HCT116 (cell line): ENCODE measurements at regions not wholly inside any gene's neighbourhood (a gene's known extent, or its start where the extent isn't known, plus 50 kb on each side); places are given as distances from the start of the nearest gene placed in this dataset.

Source experiments
- ATAC-seq: fragments of 200-7000 bp; cut with Tn5 transposase; 2 replicates; pipeline ENCODE4 v1.9.1; 2020; ENCODE audit warnings: mild to moderate bottlenecking, moderate library complexity
- BruUV-seq: library from RNA; stranded (reverse); fragments of 400-500 nt; replicated peaks from 2 replicates; lab custom pipeline; 2021; lab: Mats Ljungman, UMichigan
- CTCF ChIA-PET: fragments of 300-600 bp; sonication (Branson Sonifier 250); formaldehyde crosslinking; loops from one replicate; lab custom pipeline; 2021; ENCODE audit warnings: antibody characterized with exemption; lab: Charles Lee
- POLR2A ChIA-PET: fragments of 300-600, 350-600 bp; sonication (Branson Sonifier 250); formaldehyde crosslinking; loops from one replicate; lab custom pipeline; 2021; ENCODE audit warnings: antibody characterized with exemption; lab: Charles Lee
- RAD21 ChIA-PET, 2 experiments: fragments of 300-600 bp; sonication (Branson Sonifier 250); formaldehyde crosslinking; loops; one replicate each; lab custom pipeline; 2023; ENCODE audit warnings: low total read pairs in 2 of 2; ENCODE audit not compliant: uncharacterized antibody in 2 of 2, unreplicated experiment in 2 of 2, low non-redundant PET in 1 of 2; lab: Charles Lee
- DNase-seq: peaks from one replicate; pipeline ENCODE4 v3.0.0-alpha.2; 2010; ENCODE audit warnings: low read depth, low spot score
- H2AFZ ChIP-seq: fragments of 200-600 bp; shearing (Covaris generic), sonication (generic); 2 replicates; pipeline ENCODE4 v1.6.1; 2017; ENCODE audit warnings: low read depth, mixed run types, mixed read lengths, antibody characterized with exemption, low read length; ENCODE audit not compliant: poor library complexity, severe bottlenecking
- H3K27ac ChIP-seq: 2 replicates; pipeline ENCODE4 v1.5.1; 2012; ENCODE audit warnings: low read depth, low read length
- H3K27me3 ChIP-seq: fragments of 200-600 bp; sonication (generic); 2 replicates; pipeline ENCODE4 v1.6.1; 2016; ENCODE audit warnings: mixed run types, low read length, mixed read lengths; ENCODE audit not compliant: insufficient read depth
- H3K36me3 ChIP-seq, 2 experiments: fragments of 200-500 bp in 1 of 2; fragments of 200-600 bp in 1 of 2; sonication (Bioruptor generic) in 1 of 2; sonication (generic) in 1 of 2; 2 replicates each; pipeline versions ENCODE4 v1.5.1 to v1.6.1; 2014 to 2016; ENCODE audit warnings: low read length in 2 of 2, inconsistent platforms in 1 of 2, mixed read lengths in 1 of 2, mixed run types in 1 of 2; ENCODE audit not compliant: insufficient read depth in 2 of 2, control insufficient read depth in 1 of 2
- H3K4me1 ChIP-seq, 2 experiments: fragments of 200-600 bp in 1 of 2; sonication (generic) in 1 of 2; 2 replicates each; pipeline versions ENCODE4 v1.5.1 to v1.6.1; 2012 to 2017; ENCODE audit warnings: low read length in 2 of 2, inconsistent platforms in 1 of 2, mild to moderate bottlenecking in 1 of 2, mixed read lengths in 1 of 2, mixed run types in 1 of 2, moderate library complexity in 1 of 2; ENCODE audit not compliant: insufficient read depth in 2 of 2, control insufficient read depth in 1 of 2
- H3K4me2 ChIP-seq: fragments of 200-600 bp; sonication (generic); 2 replicates; pipeline ENCODE4 v1.6.1; 2017; ENCODE audit warnings: mixed run types, low read length, mixed read lengths
- H3K4me3 ChIP-seq, 2 experiments: fragments of 200-600 bp in 1 of 2; sonication (generic) in 1 of 2; replicated peaks in 1 of 2; 2 replicates each; pipeline ENCODE4 v1.5.1; 2011 to 2016; ENCODE audit warnings: low read length in 2 of 2, control low read depth in 1 of 2, low read depth in 1 of 2, mild to moderate bottlenecking in 1 of 2, mixed read lengths in 1 of 2, mixed run types in 1 of 2
- H3K79me2 ChIP-seq: fragments of 200-600 bp; sonication (generic); 2 replicates; pipeline ENCODE4 v1.6.1; 2017; ENCODE audit warnings: mild to moderate bottlenecking, mixed run types, low read length, moderate library complexity, mixed read lengths; ENCODE audit not compliant: insufficient read depth
- H3K9ac ChIP-seq: fragments of 200-600 bp; sonication (generic); 2 replicates; pipeline ENCODE4 v1.6.1; 2016; ENCODE audit warnings: low read length, mixed read lengths
- H3K9me2 ChIP-seq: fragments of 200-600 bp; sonication (generic), shearing (Covaris generic); 2 replicates; pipeline ENCODE4 v1.6.1; 2017; ENCODE audit warnings: mixed run types, mild to moderate bottlenecking, moderate library complexity; ENCODE audit not compliant: insufficient read depth
- H3K9me3 ChIP-seq, 2 experiments: fragments of 200-500 bp in 1 of 2; fragments of 200-600 bp in 1 of 2; sonication (Bioruptor generic) in 1 of 2; sonication (generic) in 1 of 2; 2 replicates each; pipeline ENCODE4 v1.6.1; 2014 to 2017; ENCODE audit warnings: low read length in 2 of 2, mixed read lengths in 2 of 2, inconsistent platforms in 1 of 2, low read depth in 1 of 2, mild to moderate bottlenecking in 1 of 2, mixed run types in 1 of 2, moderate library complexity in 1 of 2; ENCODE audit not compliant: control insufficient read depth in 1 of 2, insufficient read depth in 1 of 2
- H4K20me1 ChIP-seq: fragments of 200-600 bp; sonication (generic), shearing (Covaris generic); 2 replicates; pipeline ENCODE4 v1.6.1; 2017; ENCODE audit warnings: mixed run types, mild to moderate bottlenecking, moderate library complexity; ENCODE audit not compliant: insufficient read depth
- ATF3 ChIP-seq: IDR thresholded peaks from 2 replicates; pipeline ENCODE4 v1.6.1; 2012
- CTCF ChIP-seq, 3 experiments: fragments of 200-600 bp in 1 of 3; sonication (generic) in 1 of 3; IDR thresholded peaks in 2 of 3; conservative IDR thresholded peaks in 1 of 3; 2 replicates each; pipeline ENCODE4 v1.5.1; 2012 to 2017; ENCODE audit warnings: low read depth in 2 of 3, low read length in 2 of 3, antibody characterized with exemption in 1 of 3, borderline replicate concordance in 1 of 3, control low read depth in 1 of 3, mild to moderate bottlenecking in 1 of 3, mixed read lengths in 1 of 3, mixed run types in 1 of 3, moderate library complexity in 1 of 3; ENCODE audit not compliant: insufficient read depth in 1 of 3
- ELF1 ChIP-seq: IDR thresholded peaks from 2 replicates; pipeline ENCODE4 v1.6.1; 2012; ENCODE audit warnings: low read depth, borderline replicate concordance
- EZH2 ChIP-seq: fragments of 200-600 bp; sonication (generic); IDR thresholded peaks from 2 replicates; pipeline ENCODE4 v1.6.1; 2017; ENCODE audit warnings: antibody characterized with exemption, mixed run types
- EZH2phosphoT487 ChIP-seq: fragments of 200-600 bp; IDR thresholded peaks from 2 replicates; pipeline ENCODE4 v1.6.1; 2018; ENCODE audit warnings: antibody characterized with exemption, borderline replicate concordance
- FOSL1 ChIP-seq: IDR thresholded peaks from 2 replicates; pipeline ENCODE4 v1.6.1; 2012; ENCODE audit warnings: low read depth
- JUND ChIP-seq: IDR thresholded peaks from 2 replicates; pipeline ENCODE4 v1.6.1; 2012
- MAX ChIP-seq: IDR thresholded peaks from 2 replicates; pipeline ENCODE4 v1.6.1; 2012
- POLR2A ChIP-seq: IDR thresholded peaks from 2 replicates; pipeline ENCODE4 v1.7.0; 2011; ENCODE audit warnings: borderline replicate concordance; ENCODE audit not compliant: insufficient read depth, insufficient read length; ENCODE audit errors: extremely low read depth
- POLR2AphosphoS5 ChIP-seq: IDR thresholded peaks from 2 replicates; pipeline ENCODE4 v1.6.1; 2011; ENCODE audit warnings: mild to moderate bottlenecking, low read depth, low read length, moderate library complexity
- RAD21 ChIP-seq: IDR thresholded peaks from 2 replicates; pipeline ENCODE4 v1.6.1; 2012; ENCODE audit warnings: low read depth, mild to moderate bottlenecking
- REST ChIP-seq: IDR thresholded peaks from 2 replicates; pipeline ENCODE4 v1.6.1; 2012; ENCODE audit warnings: low read depth
- SIN3A ChIP-seq: IDR thresholded peaks from 2 replicates; pipeline ENCODE4 v1.6.1; 2012; ENCODE audit warnings: low read depth
- SP1 ChIP-seq: IDR thresholded peaks from 2 replicates; pipeline ENCODE4 v1.6.1; 2012; ENCODE audit warnings: low read depth
- SRF ChIP-seq: IDR thresholded peaks from 2 replicates; pipeline ENCODE4 v1.6.1; 2012; ENCODE audit warnings: low read depth
- TCF7L2 ChIP-seq: IDR thresholded peaks from 2 replicates; pipeline ENCODE4 v1.7.0; 2011; ENCODE audit warnings: borderline replicate concordance, inconsistent platforms; ENCODE audit not compliant: insufficient read depth, insufficient read length; ENCODE audit errors: extremely low read depth
- YY1 ChIP-seq: IDR thresholded peaks from 2 replicates; pipeline ENCODE4 v1.6.1; 2011; ENCODE audit warnings: low read length, low read depth, moderate library complexity, mild to moderate bottlenecking; ENCODE audit not compliant: insufficient replicate concordance; ENCODE audit errors: extremely low read depth
- ZFX ChIP-seq: fragments of 450-650 bp; IDR thresholded peaks from 2 replicates; pipeline ENCODE4 v1.6.1; 2017
- ZNF274 ChIP-seq: fragments of 200-500 bp; sonication (Bioruptor generic); IDR thresholded peaks from 2 replicates; pipeline ENCODE4 v1.6.1; 2014; ENCODE audit warnings: mild to moderate bottlenecking, low read depth, low read length, inconsistent platforms
- intact Hi-C: fragments of 100-400 bp; cut with micrococcal nuclease; formaldehyde crosslinking; loops from 2 replicates; pipeline ENCODE4 v1.10.0; 2022

GRCh38 chr4:149949381-149949780, 128.9 kb upstream of the DCLK2 start:
- no peak for TF ChIP-seq RAD21
- no peak for TF ChIP-seq POLR2A
- no peak for TF ChIP-seq ATF3
- no peak for TF ChIP-seq ZFX
- no peak for TF ChIP-seq SIN3A
- no peak for TF ChIP-seq POLR2AphosphoS5
- no peak for TF ChIP-seq FOSL1
- no peak for TF ChIP-seq EZH2
- TF ChIP-seq MAX: no peak
- no peak for TF ChIP-seq SP1
- no peak for TF ChIP-seq YY1
- no peak for TF ChIP-seq SRF
- no peak for TF ChIP-seq REST
- no peak for TF ChIP-seq CTCF (IDR thresholded peaks at IDR 0.05 in 2 of 3, conservative IDR thresholded peaks at IDR 0.05 in 1 of 3; ENCODE audit: borderline replicate concordance in 1 of 3, insufficient read depth in 1 of 3, low read depth in 2 of 3, low read length in 2 of 3)
- TF ChIP-seq ZNF274: no peak
- no peak for TF ChIP-seq ELF1
- no peak for TF ChIP-seq JUND
- no peak for TF ChIP-seq TCF7L2
- TF ChIP-seq EZH2phosphoT487: no peak
- RAD21 ChIA-PET: no interaction called here
- CTCF ChIA-PET: no interaction called here

More at GRCh38 chr4:149949381-149949780, 128.9 kb upstream of the DCLK2 start:
- Histone ChIP-seq H3K9me3 (no peaks in the 10 kb centered on the region), H3K9ac (no peak overlapping the region), H3K27me3 (no peaks in the 10 kb centered on the region), H4K20me1 (no peaks in the 10 kb centered on the region), H3K4me2 (no peak overlapping the region), H3K4me3 (no peak overlapping the region), H3K4me1 (no peaks in the 10 kb centered on the region), H3K79me2 (no peaks in the 10 kb centered on the region), H2AFZ (peak overlapping the region; percentile 30), H3K36me3 (no peaks in the 10 kb centered on the region), H3K27ac (no peak overlapping the region), H3K9me2 (no peaks in the 10 kb centered on the region)
- DNase-seq (no peak), ATAC-seq (no peak)
- POLR2A ChIA-PET: no interaction called here
- intact Hi-C loops: no loop called here
- BruUV-seq: no TSS peak
